CD4-positive, alpha-beta T cell (primary cell): ENCODE measurements at regions not wholly inside any gene's neighbourhood (a gene's known extent, or its start where the extent isn't known, plus 50 kb on each side); places are given as distances from the start of the nearest gene placed in this dataset.

Source experiments
- ATAC-seq: fragments of 200-7000 bp; cut with Tn5 transposase; one replicate; pipeline ENCODE4 v1.10.0; 2022; ENCODE audit warnings: mild to moderate bottlenecking; ENCODE audit not compliant: poor library complexity
- CTCF ChIA-PET: fragments of 350-600 bp; sonication (Branson Sonifier 250); formaldehyde crosslinking; loops from one replicate; lab custom pipeline; 2021; ENCODE audit warnings: antibody characterized with exemption, inconsistent platforms; lab: Charles Lee
- POLR2A ChIA-PET: fragments of 350-600 bp; sonication (Branson Sonifier 250); formaldehyde crosslinking; loops from one replicate; lab custom pipeline; 2021; ENCODE audit warnings: antibody characterized with exemption, inconsistent platforms; lab: Charles Lee
- DNase-seq, 14 experiments: peaks; one replicate each; pipeline ENCODE4 v3.0.0-alpha.2; 2013 to 2020; ENCODE audit warnings: mixed read lengths in 2 of 14
- H3K27ac ChIP-seq, 2 donors: one replicate each; pipeline versions ENCODE4 v1.5.1 to v1.7.0; 2013; ENCODE audit warnings: low read length in 2 of 2, low read depth in 1 of 2, mild to moderate bottlenecking in 1 of 2
- H3K27me3 ChIP-seq, 2 experiments: 1 replicate in 1 of 2; 2 replicates in 1 of 2; pipeline versions ENCODE4 v1.6.1 to v1.7.0; 2013; ENCODE audit warnings: low read length in 2 of 2, control low read depth in 1 of 2, mild to moderate bottlenecking in 1 of 2, moderate library complexity in 1 of 2; ENCODE audit not compliant: insufficient read depth in 2 of 2, control insufficient read depth in 1 of 2
- H3K36me3 ChIP-seq: one replicate; pipeline ENCODE4 v1.6.1; 2013; ENCODE audit warnings: low read length, control low read depth; ENCODE audit not compliant: insufficient read depth
- H3K4me1 ChIP-seq: one replicate; pipeline ENCODE4 v1.6.1; 2013; ENCODE audit warnings: low read length, control low read depth; ENCODE audit not compliant: insufficient read depth
- H3K4me3 ChIP-seq: one replicate; pipeline ENCODE4 v1.5.1; 2013; ENCODE audit warnings: mild to moderate bottlenecking, low read length, moderate library complexity
- H3K9me3 ChIP-seq, 2 experiments: 1 replicate in 1 of 2; 2 replicates in 1 of 2; pipeline versions ENCODE4 v1.6.1 to v1.7.0; 2013; ENCODE audit warnings: low read length in 2 of 2, mild to moderate bottlenecking in 2 of 2, control low read depth in 1 of 2, moderate library complexity in 1 of 2; ENCODE audit not compliant: control insufficient read depth in 1 of 2, insufficient read depth in 1 of 2
- H3K27ac Mint-ChIP-seq: one replicate; pipeline ENCODE4 v1.8.0; 2020; ENCODE audit warnings: mixed read lengths
- H3K27me3 Mint-ChIP-seq: one replicate; pipeline ENCODE4 v1.8.0; 2021; ENCODE audit warnings: mixed read lengths
- H3K36me3 Mint-ChIP-seq: one replicate; pipeline ENCODE4 v1.8.0; 2021; ENCODE audit warnings: low read depth, mixed read lengths
- H3K4me1 Mint-ChIP-seq: one replicate; pipeline ENCODE4 v1.8.0; 2021; ENCODE audit warnings: low read depth, mixed read lengths
- H3K4me3 Mint-ChIP-seq: one replicate; pipeline ENCODE4 v1.8.0; 2020; ENCODE audit warnings: mild to moderate bottlenecking, mixed read lengths
- H3K9me3 Mint-ChIP-seq: one replicate; pipeline ENCODE4 v1.8.0; 2020; ENCODE audit warnings: mixed read lengths
- CTCF ChIP-seq: fragments of 200-600 bp; IDR thresholded peaks from one replicate; pipeline ENCODE4 v1.8.0; 2022; ENCODE audit warnings: antibody characterized with exemption, mild to moderate bottlenecking
- intact Hi-C, 2 experiments: fragments of 100-400 bp; cut with DNase I in 1 of 2; cut with micrococcal nuclease in 1 of 2; formaldehyde crosslinking; loops; one replicate each; pipeline versions ENCODE4 v1.15.1 to v1.9.0; 2023 to 2025; cut with DNase I, micrococcal nuclease

GRCh38 chr16:75911896-75912295 is 185.6 kb upstream of the CPHXL start:
- Mint-ChIP-seq H3K4me1 (no peaks in the 10 kb centered on the region), H3K27ac (no peak overlapping the region), H3K9me3 (no peaks in the 10 kb centered on the region), H3K27me3 (peaks cover 15% of the 10 kb centered on the region), H3K36me3 (no peaks in the 10 kb centered on the region), H3K4me3 (no peak overlapping the region)
- no peak for ATAC-seq
- no peaks in the 10 kb centered on the region for H3K36me3 ChIP-seq
- ChIA-PET POLR2A (no interaction called here), CTCF (no interaction called here)
- no peak for DNase-seq
- H3K9me3 ChIP-seq = no peaks in the 10 kb centered on the region
- no peak for TF ChIP-seq CTCF
- H3K27ac ChIP-seq = no peak overlapping the region
- H3K4me3 ChIP-seq = no peak overlapping the region
- no peaks in the 10 kb centered on the region for H3K27me3 ChIP-seq
- no peaks in the 10 kb centered on the region for H3K4me1 ChIP-seq
- intact Hi-C loops = no loop called here

GRCh38 chr16:75913958-75914357 is 187.7 kb upstream of the CPHXL start:
- POLR2A ChIA-PET = no interaction called here

GRCh38 chr16:75916451-75916850 is 190.2 kb upstream of the CPHXL start:
- Histone ChIP-seq H3K9me3 (no peaks in the 10 kb centered on the region), H3K27me3 (no peaks in the 10 kb centered on the region), H3K4me3 (no peak overlapping the region), H3K36me3 (no peaks in the 10 kb centered on the region), H3K4me1 (no peaks in the 10 kb centered on the region), H3K27ac (no peak overlapping the region)
- H3K9me3 Mint-ChIP-seq = no peaks in the 10 kb centered on the region
- CTCF ChIA-PET = no interaction called here
- no peak for TF ChIP-seq CTCF
- H3K27me3 Mint-ChIP-seq = peaks cover 19% of the 10 kb centered on the region
- H3K36me3 Mint-ChIP-seq = no peaks in the 10 kb centered on the region
- intact Hi-C loops = no loop called here
- no peak overlapping the region for H3K4me3 Mint-ChIP-seq
- ATAC-seq (no peak), DNase-seq (no peak)
- POLR2A ChIA-PET = no interaction called here
- no peaks in the 10 kb centered on the region for H3K4me1 Mint-ChIP-seq
- no peak overlapping the region for H3K27ac Mint-ChIP-seq

More at GRCh38 chr16:75913958-75914357, 187.7 kb upstream of the CPHXL start:
- Histone ChIP-seq H3K36me3 (no peaks in the 10 kb centered on the region), H3K4me3 (no peak overlapping the region), H3K27ac (no peak overlapping the region), H3K4me1 (no peaks in the 10 kb centered on the region), H3K9me3 (no peaks in the 10 kb centered on the region), H3K27me3 (no peaks in the 10 kb centered on the region)
- intact Hi-C loops = no loop called here
- TF ChIP-seq CTCF = no peak
- CTCF ChIA-PET = no interaction called here
- no peaks in the 10 kb centered on the region for H3K36me3 Mint-ChIP-seq
- DNase-seq = no peak
- no peaks in the 10 kb centered on the region for H3K9me3 Mint-ChIP-seq
- no peak overlapping the region for H3K27ac Mint-ChIP-seq
- no peak for ATAC-seq
- no peak overlapping the region for H3K4me3 Mint-ChIP-seq
- H3K4me1 Mint-ChIP-seq = no peaks in the 10 kb centered on the region
- peaks cover 15% of the 10 kb centered on the region for H3K27me3 Mint-ChIP-seq
